GM21526 (cell line): ENCODE measurements at regions not wholly inside any gene's neighbourhood (a gene's known extent, or its start where the extent isn't known, plus 50 kb on each side); places are given as distances from the start of the nearest gene placed in this dataset.
"Not testable (repeated sequence)": the region's sequence is repeated elsewhere in the genome, so short reads cannot be mapped to it uniquely, and the experiment has no call there.

Source experiments
- ATAC-seq: cut with Tn5 transposase; IDR thresholded peaks from one replicate; pipeline ENCODE4 v1.9.1; 2021; ENCODE audit warnings: moderate library complexity; ENCODE audit not compliant: unreplicated experiment, low FRiP score

DNA sequence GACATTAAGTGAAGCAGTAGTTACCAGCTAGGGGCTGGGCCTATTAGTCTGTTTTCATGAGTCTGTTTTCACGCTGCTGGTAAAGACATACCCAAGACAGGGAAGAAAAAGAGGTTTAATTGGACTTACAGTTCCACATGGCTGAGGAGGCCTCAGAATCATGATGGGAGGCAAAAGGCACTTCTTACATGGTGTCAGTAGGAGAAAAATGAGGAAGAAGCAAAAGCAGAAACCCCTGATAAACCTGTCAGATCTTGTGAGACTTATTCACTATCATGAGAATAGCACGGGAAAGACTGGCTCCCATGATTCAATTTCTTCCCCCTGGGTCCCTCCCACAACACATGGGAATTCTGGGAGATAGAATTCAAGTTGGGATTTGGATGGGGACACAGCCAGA lies 108.0 kb upstream of the LNX1 start:
- not testable (repeated sequence) for ATAC-seq

DNA sequence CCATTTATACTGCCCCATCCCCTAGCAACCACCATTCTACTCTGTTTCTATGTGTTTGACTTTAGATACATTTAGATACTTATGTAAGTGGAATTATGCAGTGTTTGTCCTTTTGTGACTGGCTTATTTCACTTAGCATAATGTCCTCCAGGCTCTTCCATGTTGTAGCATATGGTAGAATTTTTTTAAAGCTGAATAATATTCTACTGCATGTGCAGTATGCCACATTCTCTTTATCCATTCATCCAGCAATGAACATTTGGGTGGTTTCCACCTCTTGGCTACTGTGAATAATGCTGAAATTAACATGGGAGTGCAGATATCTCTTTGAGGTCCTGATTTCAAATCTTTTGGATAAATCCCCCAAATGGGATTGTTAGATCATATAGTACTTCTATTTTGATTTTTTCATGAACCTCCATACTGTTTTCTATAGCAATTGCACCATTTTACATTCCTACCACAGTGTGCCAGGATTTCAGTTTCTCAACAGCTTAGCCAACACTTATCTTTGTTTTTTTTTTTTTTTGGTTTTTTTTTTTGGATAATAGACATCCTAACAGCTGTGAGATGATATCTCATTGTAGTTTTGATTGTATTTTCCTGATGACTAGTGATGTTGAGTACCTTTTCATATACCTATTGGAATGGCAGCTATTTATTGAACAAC lies 105.9 kb upstream of the LNX1 start:
- no peak for ATAC-seq

DNA sequence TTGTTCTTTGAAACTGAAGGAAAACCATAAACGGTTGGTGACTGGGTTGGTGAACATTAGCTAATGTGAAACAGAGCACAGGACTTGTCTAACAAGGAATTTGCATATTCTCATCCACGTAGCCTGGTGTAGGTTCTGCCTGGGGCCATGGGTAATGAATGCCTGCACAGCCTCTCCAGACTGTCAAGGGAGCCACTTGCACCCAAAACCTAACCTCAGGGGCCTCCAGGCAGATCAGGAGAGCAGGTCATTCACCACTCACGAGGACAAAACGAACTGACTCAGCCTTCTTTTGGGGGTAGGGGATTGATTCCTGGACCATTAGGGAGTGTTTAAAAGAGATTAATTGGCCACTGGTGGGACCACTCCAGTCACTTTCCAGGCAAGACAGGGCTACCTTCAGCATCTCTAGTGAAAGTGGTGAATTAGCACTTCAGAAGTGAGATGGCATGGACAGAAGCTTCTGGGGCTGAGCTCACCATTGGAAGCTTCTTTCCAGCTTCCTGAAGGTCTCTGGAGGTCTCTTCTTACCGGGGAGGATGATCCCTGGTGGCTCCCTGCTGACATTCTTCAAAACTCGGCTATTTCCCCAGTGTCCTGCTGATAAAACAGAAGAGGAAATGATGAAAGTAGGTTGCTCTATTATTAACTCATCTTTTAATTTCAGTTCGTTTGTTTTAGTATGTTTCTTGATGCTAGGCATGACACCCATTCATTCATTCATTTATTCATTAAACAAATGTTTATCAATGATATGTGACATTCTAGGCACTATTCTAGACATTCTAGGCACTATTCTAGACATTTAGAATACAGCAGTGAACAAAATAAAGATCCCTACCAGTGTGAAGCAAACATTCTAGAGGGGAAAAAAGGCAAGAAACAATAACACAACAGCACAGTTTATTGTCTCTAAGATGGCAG lies 104.5 kb upstream of the LNX1 start:
- peak; percentile 71 for ATAC-seq

DNA sequence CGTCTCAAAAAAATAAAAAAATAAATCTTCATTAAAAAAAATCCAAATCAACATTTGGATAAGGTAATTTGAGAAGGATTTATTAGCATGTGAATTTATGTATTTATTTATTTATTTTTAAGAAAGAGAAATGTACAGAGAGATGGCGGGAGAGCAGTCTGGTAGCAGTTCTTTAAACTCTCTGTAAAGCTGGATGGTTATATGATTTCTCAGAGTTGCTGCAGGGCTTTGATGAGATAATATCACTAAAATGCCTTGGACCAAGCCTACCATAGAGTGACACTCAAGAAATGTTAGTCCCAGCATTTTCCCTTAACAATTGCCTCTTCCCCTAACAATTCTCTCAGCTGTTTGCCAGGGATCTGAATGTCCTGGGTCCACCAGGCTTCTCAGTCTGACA lies 103.4 kb upstream of the LNX1 start:
- no peak for ATAC-seq

DNA sequence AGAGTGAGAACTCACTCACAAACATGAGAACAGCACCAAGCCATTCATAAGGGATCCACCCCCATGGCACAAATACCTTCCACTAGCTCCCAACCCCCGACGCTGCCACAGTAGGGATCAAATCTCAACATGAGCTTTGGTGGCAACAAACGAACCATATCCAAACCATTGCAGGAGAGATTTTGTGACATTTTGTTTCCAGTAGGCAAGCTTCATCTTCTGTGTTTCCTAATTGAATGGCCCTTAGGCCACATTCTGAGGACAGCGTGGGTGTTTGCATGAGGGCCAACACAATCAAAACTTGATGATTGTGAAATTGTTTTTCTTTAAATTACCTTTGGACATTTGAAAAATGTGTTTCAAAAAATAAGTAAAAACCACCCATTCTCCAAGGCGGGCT lies 102.6 kb upstream of the LNX1 start:
- ATAC-seq, result no peak

DNA sequence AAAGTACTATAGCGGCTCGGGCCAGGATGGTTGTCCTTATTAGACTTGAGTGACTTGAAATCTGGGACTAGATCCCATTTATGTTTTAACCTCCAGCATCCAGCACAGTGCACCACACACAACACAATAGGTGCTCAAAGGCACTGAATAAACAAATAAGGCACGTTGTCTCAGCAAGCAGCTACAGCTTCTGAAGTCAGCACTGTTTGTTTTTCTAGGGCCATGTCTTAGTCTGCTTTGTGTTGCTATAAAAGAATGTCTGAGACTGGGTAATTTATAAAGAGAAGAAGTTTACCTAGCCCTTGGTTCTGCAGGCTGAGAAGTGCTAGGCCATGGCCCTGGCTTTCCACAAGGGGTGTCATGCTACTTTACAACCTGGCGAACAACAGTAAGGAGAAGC lies 102.1 kb upstream of the LNX1 start:
- ATAC-seq, result no peak

DNA sequence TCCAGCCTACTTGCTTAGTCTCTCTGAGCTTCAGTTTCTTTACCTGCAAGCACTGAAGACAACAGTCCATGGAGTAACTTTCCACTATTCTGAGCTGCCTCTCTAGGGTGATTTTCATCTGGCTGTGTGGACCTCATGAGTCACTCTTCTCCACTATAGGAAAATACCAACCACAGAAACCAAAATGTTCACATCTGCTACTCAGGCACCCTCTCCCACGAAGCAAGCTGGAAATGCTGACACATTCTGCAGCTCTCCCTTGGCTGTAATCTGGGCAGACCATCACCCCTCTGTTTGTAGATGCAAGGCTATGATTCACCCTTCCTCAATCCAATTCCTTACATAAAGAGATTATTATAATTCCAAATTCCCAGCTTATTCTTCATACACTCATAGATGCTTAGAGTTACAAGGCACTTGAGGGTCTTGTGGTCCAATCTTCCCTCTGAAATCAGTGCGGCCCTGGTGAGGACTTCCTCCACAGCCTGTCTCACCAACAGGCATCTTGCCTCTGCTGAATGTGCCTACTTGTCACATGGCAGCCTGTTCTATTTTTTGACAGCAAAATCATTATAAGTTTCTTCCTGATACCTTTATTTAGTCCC lies 97.0 kb upstream of the LNX1 start:
- ATAC-seq, result no peak

DNA sequence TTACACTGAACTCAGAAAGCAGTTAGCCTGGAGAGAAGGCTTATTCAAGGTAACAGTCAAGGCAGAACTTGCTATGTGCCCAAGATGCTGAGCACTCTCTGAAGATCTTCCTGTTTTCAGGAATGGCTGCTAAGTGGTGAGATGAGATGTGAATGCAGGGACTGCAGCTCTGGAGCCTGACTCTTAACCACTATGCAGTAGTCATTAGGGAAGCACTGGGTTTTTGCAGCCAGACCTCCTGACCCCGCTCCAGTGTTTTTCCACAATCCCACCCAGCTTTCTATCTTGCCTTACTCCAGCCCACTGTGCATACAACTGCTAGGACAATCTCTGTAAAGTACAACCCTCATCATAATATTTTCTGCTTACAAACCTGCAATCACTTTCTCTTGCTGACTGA lies 95.2 kb upstream of the LNX1 start:
- ATAC-seq, result no peak

DNA sequence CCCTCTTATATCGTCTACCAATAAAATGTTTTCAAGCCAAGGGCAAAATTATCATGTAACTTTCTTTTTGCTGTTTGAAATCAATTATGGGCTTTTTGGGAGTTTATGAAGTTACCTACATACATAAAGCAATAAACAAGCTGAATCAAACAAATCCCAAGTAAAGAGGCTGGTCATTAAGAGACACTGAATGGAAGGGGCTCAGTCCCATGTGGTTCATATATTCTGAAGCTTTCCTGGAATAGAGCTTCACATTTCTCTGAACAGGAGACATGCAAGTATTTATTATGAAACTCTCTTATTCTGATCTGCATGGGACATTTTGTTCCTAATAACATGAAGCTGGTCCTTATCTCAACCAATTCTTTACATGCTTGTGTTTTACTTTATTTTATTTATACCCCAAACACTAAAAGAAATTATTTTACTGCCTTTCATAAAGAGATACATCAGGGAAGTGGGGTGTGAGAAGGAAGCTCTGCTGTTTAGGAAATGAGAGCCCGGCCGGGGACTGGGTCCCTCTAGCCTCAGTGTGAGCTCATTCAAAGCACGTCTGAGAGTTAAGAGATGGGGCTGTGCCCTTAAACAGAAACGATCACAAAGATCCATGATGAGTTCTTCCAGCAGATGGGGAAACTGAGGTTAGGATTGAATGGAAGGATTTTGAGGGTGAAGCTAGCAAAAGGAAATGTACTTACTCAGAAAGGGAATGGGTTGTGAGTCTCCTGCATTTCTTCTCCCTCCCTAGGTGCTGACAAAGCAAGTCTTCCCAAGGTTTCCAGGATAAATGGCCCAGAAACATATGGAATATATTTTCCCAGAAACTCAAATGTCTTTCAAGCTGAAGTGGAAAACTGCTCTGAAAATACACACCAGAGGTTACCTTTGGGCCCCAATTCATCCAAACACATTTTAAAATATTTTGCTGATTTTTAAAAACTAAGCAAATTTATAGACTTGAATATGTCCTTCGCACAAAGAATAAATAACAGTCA lies 93.1 kb upstream of the LNX1 start:
- no peak for ATAC-seq

DNA sequence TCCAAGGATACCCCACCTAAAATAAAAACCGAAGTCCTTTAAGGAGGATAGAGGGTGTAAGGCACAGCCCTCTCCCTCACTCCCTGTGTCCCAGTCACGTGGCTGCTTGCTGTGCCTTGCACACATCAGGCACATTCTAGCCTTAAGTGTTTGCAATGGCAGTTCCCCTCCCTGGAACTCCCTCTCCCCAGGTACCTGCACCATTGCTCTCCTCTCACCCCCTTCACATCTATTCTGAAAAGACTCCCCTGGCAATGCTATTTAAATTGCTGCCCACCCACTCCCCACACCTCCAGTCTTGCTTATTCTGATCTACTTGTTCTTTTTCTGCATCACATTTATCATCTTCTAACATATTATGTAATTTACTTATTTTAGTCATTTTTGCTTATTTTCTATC lies 91.6 kb upstream of the LNX1 start:
- ATAC-seq, result no peak

DNA sequence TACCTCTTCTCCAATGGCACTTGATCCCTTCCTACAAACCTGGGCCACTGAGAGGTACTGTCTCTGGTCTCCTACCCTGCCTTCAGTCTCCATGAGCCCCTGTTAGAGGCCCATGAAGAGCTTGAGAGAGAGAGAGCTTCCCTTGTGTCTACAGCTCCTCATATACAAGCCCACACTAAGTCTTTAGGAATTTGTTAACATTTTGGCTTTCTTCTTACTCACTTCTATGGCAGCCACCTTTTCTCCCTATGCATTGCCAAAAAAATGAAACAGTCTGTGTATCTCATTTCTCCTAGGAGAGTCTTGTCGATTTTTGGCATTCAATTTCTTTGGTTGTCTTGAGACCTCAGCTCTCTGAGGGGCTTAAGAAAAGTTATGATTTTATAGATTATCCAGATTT lies 90.9 kb upstream of the LNX1 start:
- ATAC-seq, result no peak

DNA sequence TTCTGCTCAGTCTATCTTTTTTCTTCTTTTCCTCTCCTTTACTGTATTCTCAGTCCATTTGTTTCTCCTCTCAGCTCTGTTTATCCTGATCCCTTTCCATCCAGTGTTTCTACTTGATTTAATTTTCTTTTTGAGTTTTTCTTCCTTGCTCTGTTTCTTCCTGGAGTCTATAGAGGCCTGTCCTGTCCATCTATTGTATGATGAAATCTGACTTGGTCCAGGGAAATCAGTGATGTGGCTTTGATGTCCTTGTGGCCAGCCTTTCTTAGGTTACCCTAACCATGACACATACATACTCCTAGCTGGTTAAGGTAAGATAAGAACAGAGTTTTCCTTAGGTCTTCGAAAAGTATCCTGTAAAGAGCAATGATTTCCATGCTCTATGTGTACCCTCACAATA lies 89.3 kb upstream of the LNX1 start:
- no peak for ATAC-seq

DNA sequence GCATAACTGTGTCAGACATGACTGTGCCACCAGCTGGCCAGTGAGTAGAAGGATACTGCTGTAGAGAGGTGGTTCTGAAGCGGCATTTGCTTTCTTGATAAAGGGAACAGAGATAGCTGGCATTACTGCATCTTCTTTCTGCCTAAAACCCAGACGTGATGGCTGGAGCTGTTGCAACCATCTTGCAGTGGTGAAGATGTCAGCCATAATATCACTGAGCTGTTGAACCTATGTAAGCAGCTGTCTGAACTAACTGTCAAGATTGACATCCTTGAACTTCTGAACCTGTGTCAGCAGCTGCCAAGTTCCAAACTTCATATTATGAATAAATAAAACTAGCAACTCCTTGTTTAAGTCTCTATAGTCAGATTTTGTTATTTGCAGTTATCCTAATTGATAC lies 88.9 kb upstream of the LNX1 start:
- no peak for ATAC-seq

DNA sequence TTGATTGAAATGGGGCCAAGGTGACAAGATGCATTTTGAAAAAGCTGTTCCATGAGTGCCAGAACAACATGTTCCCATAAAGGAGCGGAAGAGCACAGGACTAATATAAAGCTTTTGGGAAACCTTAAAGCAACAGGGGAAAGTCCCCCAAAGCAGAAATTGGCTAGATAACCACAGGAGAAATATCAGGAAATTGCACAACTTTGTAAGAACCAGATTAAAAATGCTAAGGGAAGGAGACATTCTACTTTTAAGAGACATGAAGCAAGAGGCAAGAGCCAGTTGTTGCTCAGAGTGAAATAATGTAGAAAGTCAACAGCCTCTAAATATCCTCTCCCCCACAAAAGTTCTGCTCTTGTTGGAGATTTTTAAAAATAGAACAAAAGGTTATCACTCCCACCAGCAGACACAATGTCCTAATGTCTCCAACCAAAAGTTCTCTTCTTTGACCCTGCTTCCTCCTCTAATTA lies 85.2 kb upstream of the LNX1 start:
- ATAC-seq, result no peak

DNA sequence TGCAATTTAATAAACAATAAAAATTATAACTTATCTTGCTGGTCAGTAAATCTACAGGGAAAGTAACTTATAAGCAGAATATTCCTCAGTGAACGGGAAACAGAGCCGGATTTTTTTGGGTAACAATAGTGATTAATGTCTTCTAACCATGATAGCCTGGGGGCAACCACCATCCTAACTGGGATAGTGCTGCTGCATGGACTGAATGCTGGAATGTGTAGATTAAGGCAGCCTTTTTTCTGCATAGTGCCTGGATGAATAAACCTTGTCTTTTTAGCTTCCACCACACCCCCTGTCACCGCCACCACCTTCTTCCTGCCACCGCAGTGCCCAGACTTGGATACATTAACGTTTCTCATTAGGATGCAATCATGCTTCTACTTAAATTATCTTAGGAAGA lies 83.6 kb upstream of the LNX1 start:
- ATAC-seq, result no peak

DNA sequence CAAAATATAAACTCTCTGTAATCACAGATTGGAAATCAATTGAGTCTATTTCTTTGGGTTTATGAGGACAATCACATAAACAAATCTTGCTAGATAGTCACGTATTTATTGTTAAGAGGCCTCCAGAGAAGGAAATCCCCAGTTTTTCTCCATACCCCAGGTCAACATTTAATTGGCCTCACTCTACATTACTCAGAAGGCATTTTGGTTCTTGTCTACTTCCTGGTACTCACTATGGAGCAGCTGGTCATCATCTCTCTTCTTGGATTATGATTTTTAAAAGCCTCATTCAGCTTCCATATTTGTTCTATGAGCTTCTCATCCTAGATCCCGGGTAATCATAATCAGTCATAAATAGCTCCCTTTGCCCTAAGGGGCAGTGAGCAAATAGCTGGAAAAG lies 81.6 kb upstream of the LNX1 start:
- no peak for ATAC-seq

DNA sequence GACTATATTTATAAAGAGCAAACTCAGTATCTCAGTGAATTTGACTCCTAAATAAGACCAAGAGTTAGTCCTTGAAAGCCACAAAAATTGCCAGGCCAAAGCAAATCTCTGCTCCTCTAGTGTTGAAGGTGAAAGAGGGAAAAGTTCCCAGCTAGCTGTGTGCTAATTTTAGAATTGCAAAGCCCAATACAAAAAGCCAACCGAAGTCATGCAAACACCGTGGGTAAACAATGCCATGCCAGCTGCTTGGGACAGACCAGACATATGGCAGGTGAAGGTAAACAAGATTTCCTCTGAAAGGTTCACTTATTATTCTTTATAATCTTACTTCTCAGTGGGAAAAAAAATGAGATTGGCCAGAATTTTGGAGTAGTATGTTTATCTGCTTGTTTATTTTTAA lies 80.5 kb upstream of the LNX1 start:
- no peak for ATAC-seq

DNA sequence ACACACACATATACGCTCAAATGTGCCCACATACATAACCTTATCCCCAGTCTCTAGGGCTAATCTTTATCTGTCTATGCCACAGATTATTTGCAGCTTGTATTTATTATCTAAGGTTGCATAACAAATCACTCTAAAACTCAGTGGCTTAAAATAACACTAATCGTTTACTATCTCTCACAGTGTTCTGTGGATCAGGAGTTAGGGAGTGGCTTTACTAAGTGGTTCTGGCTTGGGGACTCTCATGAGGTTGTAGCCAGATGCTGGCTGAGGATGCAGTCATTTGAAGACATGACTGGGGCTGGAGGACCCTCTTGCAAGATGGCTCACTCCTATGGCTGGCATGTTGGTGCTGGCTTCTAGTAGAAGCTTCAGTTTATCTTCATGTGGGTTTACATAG lies 68.5 kb upstream of the LNX1 start:
- ATAC-seq, result no peak

DNA sequence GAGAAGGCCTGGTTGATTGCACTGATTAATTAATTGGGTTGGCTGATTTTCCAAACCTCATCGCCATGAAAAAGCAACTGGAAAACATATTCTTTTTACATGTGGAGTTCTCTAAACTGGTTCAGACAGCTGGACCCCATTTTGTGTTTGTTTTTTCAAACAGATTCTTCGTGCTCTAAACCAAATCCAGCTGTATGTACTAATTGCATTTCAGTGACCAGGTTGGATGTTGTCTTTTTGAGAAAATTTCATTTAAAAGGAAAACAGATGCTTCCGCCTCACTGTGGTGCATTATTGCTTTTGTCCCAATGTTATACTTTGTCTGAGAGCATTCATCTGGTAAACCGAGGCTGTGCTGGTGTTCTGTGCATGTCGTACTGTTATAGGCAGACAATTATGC lies 67.8 kb upstream of the LNX1 start:
- no peak for ATAC-seq

DNA sequence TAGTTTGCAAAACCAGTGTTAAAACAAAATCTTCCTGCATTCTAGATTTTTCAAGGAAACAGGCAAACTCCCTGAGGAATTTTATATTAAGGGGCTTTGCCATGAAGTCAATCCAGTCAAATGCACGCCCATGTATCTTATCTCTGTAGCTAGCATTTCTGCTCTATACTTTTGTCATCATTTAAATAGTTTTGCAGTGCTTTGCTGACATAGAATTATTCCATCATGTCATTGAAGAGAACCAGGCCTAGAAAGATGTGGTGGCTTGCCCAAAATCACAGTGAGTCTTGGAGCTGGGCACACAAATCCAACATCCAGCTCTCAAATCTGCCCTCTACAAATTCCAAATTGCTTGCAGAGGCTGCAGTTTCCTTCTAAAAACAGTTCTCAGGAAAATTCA lies 66.7 kb upstream of the LNX1 start:
- ATAC-seq, result no peak
